Upper lobe of left lung (tissue), 4 donors: ENCODE measurements at regions not wholly inside any gene's neighbourhood (a gene's known extent, or its start where the extent isn't known, plus 50 kb on each side); places are given as distances from the start of the nearest gene placed in this dataset.

ENCODE experiments used
- POLR2A ChIP-seq, 4 donors: fragments of 450-650 bp; IDR thresholded peaks; one replicate each; pipeline ENCODE4 v1.5.1; 2016 to 2017; ENCODE audit warnings: antibody characterized with exemption in 4 of 4, mild to moderate bottlenecking in 2 of 4
- TF ChIP-seq, protein P1 (sequence below), 6 experiments: fragments of 450-650 bp in 4 of 6; fragments of 200-600 bp in 2 of 6; sonication (generic) in 2 of 6; IDR thresholded peaks; one replicate each; pipeline ENCODE4 v1.5.1; 2016 to 2019; ENCODE audit warnings: antibody characterized with exemption in 6 of 6

DNA sequence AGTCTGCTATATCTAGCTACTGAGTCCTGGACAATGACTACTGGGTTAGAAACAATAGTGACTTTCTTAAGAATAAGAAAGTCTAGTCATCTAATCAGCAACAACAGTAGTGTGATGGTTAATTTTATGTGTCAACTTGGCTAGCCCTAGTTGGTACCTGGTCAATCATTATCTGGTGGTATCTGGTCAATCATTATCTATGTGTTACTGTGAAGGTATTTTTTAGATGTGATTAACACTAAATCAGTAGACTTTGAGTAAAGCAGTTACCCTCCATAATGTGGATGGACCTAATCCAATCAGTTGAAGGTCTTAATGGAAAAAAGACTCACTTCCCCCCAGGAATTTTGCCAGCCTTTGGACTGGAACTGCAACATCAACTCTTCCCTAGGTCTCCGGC, 312.6 kb downstream of the SIPA1L2 start:
- no peak for TF ChIP-seq POLR2A (IDR thresholded peaks at IDR 0.05)
- TF ChIP-seq, protein P1, sequence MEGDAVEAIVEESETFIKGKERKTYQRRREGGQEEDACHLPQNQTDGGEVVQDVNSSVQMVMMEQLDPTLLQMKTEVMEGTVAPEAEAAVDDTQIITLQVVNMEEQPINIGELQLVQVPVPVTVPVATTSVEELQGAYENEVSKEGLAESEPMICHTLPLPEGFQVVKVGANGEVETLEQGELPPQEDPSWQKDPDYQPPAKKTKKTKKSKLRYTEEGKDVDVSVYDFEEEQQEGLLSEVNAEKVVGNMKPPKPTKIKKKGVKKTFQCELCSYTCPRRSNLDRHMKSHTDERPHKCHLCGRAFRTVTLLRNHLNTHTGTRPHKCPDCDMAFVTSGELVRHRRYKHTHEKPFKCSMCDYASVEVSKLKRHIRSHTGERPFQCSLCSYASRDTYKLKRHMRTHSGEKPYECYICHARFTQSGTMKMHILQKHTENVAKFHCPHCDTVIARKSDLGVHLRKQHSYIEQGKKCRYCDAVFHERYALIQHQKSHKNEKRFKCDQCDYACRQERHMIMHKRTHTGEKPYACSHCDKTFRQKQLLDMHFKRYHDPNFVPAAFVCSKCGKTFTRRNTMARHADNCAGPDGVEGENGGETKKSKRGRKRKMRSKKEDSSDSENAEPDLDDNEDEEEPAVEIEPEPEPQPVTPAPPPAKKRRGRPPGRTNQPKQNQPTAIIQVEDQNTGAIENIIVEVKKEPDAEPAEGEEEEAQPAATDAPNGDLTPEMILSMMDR (IDR thresholded peaks at IDR 0.05), result no peak
